ENCODE measurements at regions not wholly inside any gene's neighbourhood (a gene's known extent, or its start where the extent isn't known, plus 50 kb on each side); places are given as distances from the start of the nearest gene placed in this dataset.

GRCh38 chr18:78601923-78602322 is 377.7 kb upstream of the SALL3 start:
- Histone ChIP-seq H3K27ac (ENCODE audit: control insufficient read depth, insufficient read depth, low read length) (no peak overlapping the region), H3K4me2 (ENCODE audit: control insufficient read depth, extremely low read depth, insufficient read depth, low read depth, low read length) (no peak overlapping the region), H3K4me1 (ENCODE audit: control insufficient read depth, extremely low read depth, insufficient read depth, low read length) (no peaks in the 10 kb centered on the region), H3K9me3 (ENCODE audit: control insufficient read depth, low read depth, low read length) (peaks cover 14% of the 10 kb centered on the region), H3K27me3 (ENCODE audit: control insufficient read depth, extremely low read depth, insufficient read depth, low read length) (no peaks in the 10 kb centered on the region), H3K9ac (ENCODE audit: control insufficient read depth, extremely low read depth, insufficient read depth, low read length) (no peak overlapping the region), H3K9me1 (ENCODE audit: control insufficient read depth, extremely low read depth, insufficient read depth, low read length) (no peaks in the 10 kb centered on the region), H4K20me1 (ENCODE audit: control insufficient read depth, extremely low read depth, insufficient read depth, low read length) (no peaks in the 10 kb centered on the region), H3K79me2 (ENCODE audit: control insufficient read depth, insufficient read depth, low read length) (no peaks in the 10 kb centered on the region), H2AFZ (ENCODE audit: control insufficient read depth, low read length) (no peak overlapping the region), H3K4me3 (ENCODE audit: control insufficient read depth in 2 of 3, extremely low read depth in 1 of 3, insufficient read depth in 2 of 3, low read depth in 1 of 3, low read length in 3 of 3) (no peak overlapping the region), H3K36me3 (ENCODE audit: control insufficient read depth in 2 of 2, extremely low read depth in 1 of 2, insufficient read depth in 2 of 2, low read length in 2 of 2) (no peaks in the 10 kb centered on the region)
- dilution Hi-C loops (cut with MboI; ENCODE audit: extremely low pct_ligation_motif_present, low sequenced_read_pairs), result no loop called here
- FAIRE-seq (no peak), DNase-seq (ENCODE audit: low read depth, low spot score) (no peak)
- TF ChIP-seq CTCF (optimal IDR thresholded peaks at IDR 0.05 in 1 of 3, IDR thresholded peaks at IDR 0.05 in 1 of 3, conservative IDR thresholded peaks at IDR 0.05 in 1 of 3; ENCODE audit: extremely low read depth in 1 of 3, insufficient read depth in 2 of 3, low read length in 3 of 3), result no peak
- TF ChIP-seq EZH2 (IDR thresholded peaks at IDR 0.05; ENCODE audit: low read length), result no peak

- no peaks in the 10 kb centered on the region for H3K27me3 ChIP-seq (ENCODE audit: control insufficient read depth, extremely low read depth, insufficient read depth, low read length)
- no peak for TF ChIP-seq EZH2 (IDR thresholded peaks at IDR 0.05; ENCODE audit: low read length)
- no peak for TF ChIP-seq CTCF (optimal IDR thresholded peaks at IDR 0.05 in 1 of 3, IDR thresholded peaks at IDR 0.05 in 1 of 3, conservative IDR thresholded peaks at IDR 0.05 in 1 of 3; ENCODE audit: extremely low read depth in 1 of 3, insufficient read depth in 2 of 3, low read length in 3 of 3)
- no peak overlapping the region for H3K4me3 ChIP-seq (ENCODE audit: control insufficient read depth in 2 of 3, extremely low read depth in 1 of 3, insufficient read depth in 2 of 3, low read depth in 1 of 3, low read length in 3 of 3)
- no peaks in the 10 kb centered on the region for H3K79me2 ChIP-seq (ENCODE audit: control insufficient read depth, insufficient read depth, low read length)
- no peak overlapping the region for H3K27ac ChIP-seq (ENCODE audit: control insufficient read depth, insufficient read depth, low read length)
- H4K20me1 ChIP-seq (ENCODE audit: control insufficient read depth, extremely low read depth, insufficient read depth, low read length), result no peaks in the 10 kb centered on the region
- no peaks in the 10 kb centered on the region for H3K4me1 ChIP-seq (ENCODE audit: control insufficient read depth, extremely low read depth, insufficient read depth, low read length)
- no peak for FAIRE-seq
- DNase-seq (ENCODE audit: low read depth, low spot score), result no peak
- peaks cover 17% of the 10 kb centered on the region for H3K9me3 ChIP-seq (ENCODE audit: control insufficient read depth, low read depth, low read length)
- dilution Hi-C loops (cut with MboI; ENCODE audit: extremely low pct_ligation_motif_present, low sequenced_read_pairs), result no loop called here
- H2AFZ ChIP-seq (ENCODE audit: control insufficient read depth, low read length), result no peak overlapping the region
- no peaks in the 10 kb centered on the region for H3K9me1 ChIP-seq (ENCODE audit: control insufficient read depth, extremely low read depth, insufficient read depth, low read length)
- no peak overlapping the region for H3K9ac ChIP-seq (ENCODE audit: control insufficient read depth, extremely low read depth, insufficient read depth, low read length)
- no peaks in the 10 kb centered on the region for H3K36me3 ChIP-seq (ENCODE audit: control insufficient read depth in 2 of 2, extremely low read depth in 1 of 2, insufficient read depth in 2 of 2, low read length in 2 of 2)
- H3K4me2 ChIP-seq (ENCODE audit: control insufficient read depth, extremely low read depth, insufficient read depth, low read depth, low read length), result no peak overlapping the region
Observed at GRCh38 chr18:78602430-78602829, 377.2 kb upstream of the SALL3 start.

Data from keratinocyte (primary cell).